GM19324 (cell line): ENCODE measurements at regions not wholly inside any gene's neighbourhood (a gene's known extent, or its start where the extent isn't known, plus 50 kb on each side); places are given as distances from the start of the nearest gene placed in this dataset.
A peak's percentile ranks its signal among the peaks of the same experiment; 100 is the strongest.
"Not testable (repeated sequence)": the region's sequence is repeated elsewhere in the genome, so short reads cannot be mapped to it uniquely, and the experiment has no call there.

Experiments used
- ATAC-seq: cut with Tn5 transposase; IDR thresholded peaks from one replicate; pipeline ENCODE4 v1.9.1; 2021; ENCODE audit warnings: mild to moderate bottlenecking, moderate library complexity; ENCODE audit not compliant: unreplicated experiment, low FRiP score

- ATAC-seq: no peak
Observed at GRCh38 chr4:161329852-161330251, 833.9 kb downstream of the FSTL5 start.

- ATAC-seq: no peak
Observed at GRCh38 chr4:161321706-161322105, 842.1 kb downstream of the FSTL5 start.

- ATAC-seq: peak; percentile 91
Observed at GRCh38 chr4:161320377-161320776, 843.4 kb downstream of the FSTL5 start.

GRCh38 chr4:161317000-161317399 lies 846.8 kb downstream of the FSTL5 start:
- no peak for ATAC-seq

DNA sequence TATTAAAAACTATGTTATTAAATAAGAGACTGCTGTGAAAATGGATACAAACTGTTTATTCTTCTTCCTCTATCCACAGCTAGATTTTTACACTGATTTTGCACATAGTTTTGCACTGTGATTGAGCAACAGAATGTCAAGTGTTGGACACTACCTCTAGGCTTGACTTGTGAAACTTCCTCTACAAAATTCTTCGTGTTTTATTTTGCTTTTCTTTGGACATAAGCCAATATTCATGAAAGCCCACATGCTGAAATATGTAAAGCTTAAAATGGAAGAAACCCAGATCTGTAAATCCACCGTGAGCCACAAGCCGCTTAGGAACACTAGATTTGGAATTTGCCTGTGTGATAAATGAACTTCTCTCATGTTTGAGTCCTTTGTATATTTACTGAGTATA lies 849.4 kb downstream of the FSTL5 start:
- no peak for ATAC-seq

GRCh38 chr4:161303551-161303950 lies 860.2 kb downstream of the FSTL5 start:
- ATAC-seq: no peak

GRCh38 chr4:161291222-161291621 lies 872.6 kb downstream of the FSTL5 start:
- ATAC-seq: no peak

- no peak for ATAC-seq
Observed at GRCh38 chr4:161287678-161288352, 876.0 kb downstream of the FSTL5 start.

DNA sequence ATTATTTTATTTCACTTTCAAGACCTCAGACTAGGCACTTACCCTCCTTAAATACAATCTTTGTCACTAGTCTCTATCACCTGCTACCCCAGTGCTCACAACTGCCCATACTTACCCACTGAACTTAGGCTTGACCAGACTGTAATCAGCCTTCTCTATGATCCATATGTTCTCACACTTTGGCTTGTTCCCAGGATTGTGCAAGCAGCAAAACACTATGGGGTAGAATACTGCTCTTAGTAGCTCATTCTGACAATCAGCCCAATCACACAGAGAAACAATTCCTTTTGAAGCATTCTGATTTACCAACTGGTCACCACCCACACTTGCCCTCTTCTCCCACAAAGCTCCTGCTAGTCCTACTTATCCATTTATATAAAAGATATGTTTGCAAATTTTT lies 878.3 kb downstream of the FSTL5 start:
- ATAC-seq: no peak

- no peak for ATAC-seq
Observed at GRCh38 chr4:161280929-161281328, 882.9 kb downstream of the FSTL5 start.

DNA sequence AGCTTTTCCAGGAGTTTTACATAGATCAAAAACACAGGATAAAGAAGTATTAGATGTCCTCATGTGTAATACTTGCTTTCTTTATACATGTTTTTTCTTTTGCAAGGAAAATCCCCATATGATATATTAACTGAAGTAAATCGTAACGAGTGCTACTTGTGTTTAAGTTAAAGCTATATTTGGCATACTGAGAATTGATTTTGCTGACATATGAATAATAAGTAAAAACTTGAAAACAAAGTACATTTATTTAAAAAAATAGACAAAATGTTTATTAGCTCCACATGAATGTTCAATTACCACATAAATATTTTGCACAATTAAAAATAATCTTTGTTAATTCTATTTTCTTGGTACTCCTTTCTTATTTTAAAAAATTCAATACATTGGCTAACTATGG lies 884.7 kb downstream of the FSTL5 start:
- no peak for ATAC-seq

- ATAC-seq: not testable (repeated sequence)
Observed at GRCh38 chr4:161277150-161277787, 886.5 kb downstream of the FSTL5 start.

DNA sequence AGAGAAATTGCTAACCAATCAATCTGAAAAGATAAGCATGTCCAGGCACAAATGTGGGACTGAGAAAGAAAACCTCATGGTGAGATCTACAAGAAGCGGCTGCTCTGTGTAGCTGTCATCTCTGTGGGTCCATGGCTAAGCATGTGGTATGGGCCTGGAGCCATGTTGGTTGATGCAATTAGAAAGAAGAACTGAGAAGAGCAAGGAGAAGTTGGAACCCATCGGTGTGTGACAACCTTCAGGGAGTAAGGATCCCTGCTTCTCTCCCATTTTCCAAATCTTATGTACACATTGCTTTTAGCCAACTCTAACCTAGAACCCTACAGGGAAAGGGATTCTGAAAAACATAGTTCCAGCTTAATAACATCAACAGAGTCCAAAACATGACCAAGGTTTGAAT lies 890.2 kb downstream of the FSTL5 start:
- no peak for ATAC-seq

DNA sequence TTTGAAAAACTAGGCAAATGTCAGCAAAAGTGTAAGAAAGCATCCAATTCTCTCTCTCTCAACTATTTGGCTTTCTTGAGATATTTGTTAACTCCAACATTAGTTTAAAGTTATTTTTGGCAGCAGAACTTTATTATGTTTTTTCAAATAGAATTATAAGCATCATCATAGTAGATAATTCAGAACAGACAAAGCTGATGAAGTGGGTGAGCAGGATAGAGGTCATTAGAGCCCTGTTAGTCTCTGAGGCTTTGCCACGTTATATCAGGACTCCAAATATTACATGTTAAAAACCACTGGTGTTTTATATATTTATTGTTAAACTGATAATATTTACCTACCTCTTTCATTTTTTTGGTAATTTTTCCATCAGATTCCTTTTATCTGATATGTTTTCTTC lies 903.0 kb downstream of the FSTL5 start:
- no peak for ATAC-seq

DNA sequence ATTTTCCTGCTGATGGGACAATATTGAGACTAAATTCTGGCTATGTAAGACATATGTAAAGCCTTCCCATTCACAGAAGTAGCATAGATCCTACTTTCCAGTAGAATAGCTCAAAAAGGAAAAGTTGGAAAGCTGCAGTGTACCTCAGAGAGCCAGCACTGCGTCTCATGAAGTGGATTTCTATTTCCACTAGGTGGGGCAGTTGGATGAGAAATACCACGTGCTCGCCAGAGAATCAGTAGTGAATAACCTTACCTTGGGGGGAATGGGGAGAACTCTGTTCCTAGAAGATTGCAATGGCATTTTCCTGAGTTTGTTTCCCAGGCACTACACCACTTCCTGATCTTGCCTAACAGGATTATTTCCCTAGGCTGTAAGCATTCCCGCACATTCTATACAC lies 907.1 kb downstream of the FSTL5 start:
- no peak for ATAC-seq

- no peak for ATAC-seq
Observed at GRCh38 chr4:161256172-161256571, 907.6 kb downstream of the FSTL5 start.

GRCh38 chr4:161254375-161254774 lies 909.4 kb downstream of the FSTL5 start:
- ATAC-seq: no peak

DNA sequence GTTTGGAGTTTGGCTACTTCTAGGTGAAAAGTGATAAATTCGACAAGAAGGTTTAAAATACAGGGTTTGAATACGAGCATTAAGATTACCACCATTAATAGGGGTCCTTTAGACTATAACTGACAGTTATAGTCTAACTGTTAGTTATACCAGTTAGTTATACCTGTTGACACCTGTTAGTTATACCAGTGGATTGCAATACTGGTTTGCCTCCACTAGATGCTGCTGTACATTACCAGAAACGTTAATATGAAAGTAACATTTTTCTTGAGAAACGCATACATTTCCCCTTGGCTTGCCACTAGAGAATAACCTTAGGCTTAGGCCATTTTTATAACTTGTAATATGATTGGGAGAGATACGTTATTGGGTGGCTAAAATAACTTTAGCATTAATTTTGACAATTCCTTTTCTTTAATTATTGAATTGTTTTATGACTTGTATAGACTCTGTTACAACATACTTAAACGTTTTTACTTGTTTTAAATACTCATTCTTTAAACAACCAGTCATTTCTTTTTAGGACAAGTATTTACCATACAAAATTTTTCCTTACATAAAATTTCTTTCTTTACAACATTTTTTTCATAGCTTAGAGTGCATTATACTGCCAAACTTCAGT lies 911.2 kb downstream of the FSTL5 start:
- peak; percentile 55 for ATAC-seq

- ATAC-seq: no peak
Observed at GRCh38 chr4:161249779-161250440, 913.9 kb downstream of the FSTL5 start.

DNA sequence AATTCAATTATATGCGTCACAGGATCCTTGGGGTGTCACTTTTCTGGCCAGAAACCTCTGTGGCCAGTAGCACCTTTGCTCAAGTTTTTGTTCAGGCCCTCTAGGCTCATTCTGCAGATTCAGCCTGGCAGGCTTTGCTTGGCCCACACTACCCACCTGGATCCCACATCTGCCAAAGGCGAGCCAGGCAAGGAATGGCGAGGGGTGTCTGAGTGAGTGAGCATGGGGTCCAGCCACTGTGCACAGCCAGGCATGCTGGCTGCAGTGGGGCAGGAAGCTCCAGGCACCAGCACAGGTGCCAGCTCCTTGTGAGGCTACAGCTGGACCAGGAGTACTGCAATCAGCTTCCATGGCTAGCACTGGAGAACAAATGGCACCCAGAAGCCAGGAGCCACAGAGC lies 914.9 kb downstream of the FSTL5 start:
- ATAC-seq: no peak

DNA sequence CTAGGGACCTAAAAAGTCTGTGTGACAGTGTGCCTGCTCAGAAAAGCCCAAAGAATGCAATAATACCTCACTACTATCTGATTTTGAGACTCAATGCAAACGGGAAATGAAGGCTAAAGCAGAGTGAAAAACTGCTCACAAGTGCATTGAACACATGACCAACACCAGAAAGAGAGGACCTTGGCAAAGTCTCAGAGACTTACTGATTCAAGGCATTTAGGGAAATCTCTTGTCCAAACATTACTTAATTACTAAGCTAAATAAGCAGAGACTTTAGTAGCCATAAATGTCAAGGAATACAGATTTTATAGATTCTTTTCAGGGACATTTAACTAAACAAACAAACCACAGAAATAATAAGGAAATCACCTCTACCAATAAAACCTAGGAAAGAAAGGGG lies 916.0 kb downstream of the FSTL5 start:
- no peak for ATAC-seq
